ENCODE measurements at regions not wholly inside any gene's neighbourhood (a gene's known extent, or its start where the extent isn't known, plus 50 kb on each side); places are given as distances from the start of the nearest gene placed in this dataset.

GRCh38 chr7:81002421-81002820 lies 83.6 kb upstream of the SEMA3C start:
- Histone ChIP-seq H3K4me3 (ENCODE audit: control insufficient read depth in 2 of 3, extremely low read depth in 1 of 3, insufficient read depth in 2 of 3, low read depth in 1 of 3, low read length in 3 of 3) (no peak overlapping the region), H3K79me2 (ENCODE audit: control insufficient read depth, insufficient read depth, low read length) (no peaks in the 10 kb centered on the region), H3K27me3 (ENCODE audit: control insufficient read depth, extremely low read depth, insufficient read depth, low read length) (no peaks in the 10 kb centered on the region), H3K9me3 (ENCODE audit: control insufficient read depth, low read depth, low read length) (no peaks in the 10 kb centered on the region), H3K36me3 (ENCODE audit: control insufficient read depth in 2 of 2, extremely low read depth in 1 of 2, insufficient read depth in 2 of 2, low read length in 2 of 2) (no peaks in the 10 kb centered on the region), H2AFZ (ENCODE audit: control insufficient read depth, low read length) (no peak overlapping the region), H3K9ac (ENCODE audit: control insufficient read depth, extremely low read depth, insufficient read depth, low read length) (no peak overlapping the region), H3K4me2 (ENCODE audit: control insufficient read depth, extremely low read depth, insufficient read depth, low read depth, low read length) (no peak overlapping the region), H3K4me1 (ENCODE audit: control insufficient read depth, extremely low read depth, insufficient read depth, low read length) (peaks cover 4% of the 10 kb centered on the region), H3K9me1 (ENCODE audit: control insufficient read depth, extremely low read depth, insufficient read depth, low read length) (no peaks in the 10 kb centered on the region), H4K20me1 (ENCODE audit: control insufficient read depth, extremely low read depth, insufficient read depth, low read length) (no peaks in the 10 kb centered on the region), H3K27ac (ENCODE audit: control insufficient read depth, insufficient read depth, low read length) (no peak overlapping the region)
- FAIRE-seq (no peak), DNase-seq (ENCODE audit: low read depth, low spot score) (no peak)
- dilution Hi-C loops (cut with MboI; ENCODE audit: extremely low pct_ligation_motif_present, low sequenced_read_pairs): no loop called here
- TF ChIP-seq EZH2 (IDR thresholded peaks at IDR 0.05; ENCODE audit: low read length) (no peak), CTCF (optimal IDR thresholded peaks at IDR 0.05 in 1 of 3, IDR thresholded peaks at IDR 0.05 in 1 of 3, conservative IDR thresholded peaks at IDR 0.05 in 1 of 3; ENCODE audit: extremely low read depth in 1 of 3, insufficient read depth in 2 of 3, low read length in 3 of 3) (no peak)

GRCh38 chr7:80999771-81000170 lies 80.9 kb upstream of the SEMA3C start:
- Histone ChIP-seq H3K79me2 (ENCODE audit: control insufficient read depth, insufficient read depth, low read length) (no peaks in the 10 kb centered on the region), H3K9ac (ENCODE audit: control insufficient read depth, extremely low read depth, insufficient read depth, low read length) (no peak overlapping the region), H3K4me3 (ENCODE audit: control insufficient read depth in 2 of 3, extremely low read depth in 1 of 3, insufficient read depth in 2 of 3, low read depth in 1 of 3, low read length in 3 of 3) (no peak overlapping the region), H3K27ac (ENCODE audit: control insufficient read depth, insufficient read depth, low read length) (no peak overlapping the region), H3K36me3 (ENCODE audit: control insufficient read depth in 2 of 2, extremely low read depth in 1 of 2, insufficient read depth in 2 of 2, low read length in 2 of 2) (no peaks in the 10 kb centered on the region), H3K9me3 (ENCODE audit: control insufficient read depth, low read depth, low read length) (no peaks in the 10 kb centered on the region), H3K27me3 (ENCODE audit: control insufficient read depth, extremely low read depth, insufficient read depth, low read length) (no peaks in the 10 kb centered on the region), H4K20me1 (ENCODE audit: control insufficient read depth, extremely low read depth, insufficient read depth, low read length) (no peaks in the 10 kb centered on the region), H3K4me1 (ENCODE audit: control insufficient read depth, extremely low read depth, insufficient read depth, low read length) (peaks cover 4% of the 10 kb centered on the region), H3K4me2 (ENCODE audit: control insufficient read depth, extremely low read depth, insufficient read depth, low read depth, low read length) (no peak overlapping the region), H3K9me1 (ENCODE audit: control insufficient read depth, extremely low read depth, insufficient read depth, low read length) (no peaks in the 10 kb centered on the region), H2AFZ (ENCODE audit: control insufficient read depth, low read length) (no peak overlapping the region)
- no peak for TF ChIP-seq CTCF (optimal IDR thresholded peaks at IDR 0.05 in 1 of 3, IDR thresholded peaks at IDR 0.05 in 1 of 3, conservative IDR thresholded peaks at IDR 0.05 in 1 of 3; ENCODE audit: extremely low read depth in 1 of 3, insufficient read depth in 2 of 3, low read length in 3 of 3)
- no peak for TF ChIP-seq EZH2 (IDR thresholded peaks at IDR 0.05; ENCODE audit: low read length)
- FAIRE-seq: no peak
- no peak for DNase-seq (ENCODE audit: low read depth, low spot score)
- dilution Hi-C loops (cut with MboI; ENCODE audit: extremely low pct_ligation_motif_present, low sequenced_read_pairs): no loop called here
